ENCODE measurements at regions not wholly inside any gene's neighbourhood (a gene's known extent, or its start where the extent isn't known, plus 50 kb on each side); places are given as distances from the start of the nearest gene placed in this dataset.

DNA sequence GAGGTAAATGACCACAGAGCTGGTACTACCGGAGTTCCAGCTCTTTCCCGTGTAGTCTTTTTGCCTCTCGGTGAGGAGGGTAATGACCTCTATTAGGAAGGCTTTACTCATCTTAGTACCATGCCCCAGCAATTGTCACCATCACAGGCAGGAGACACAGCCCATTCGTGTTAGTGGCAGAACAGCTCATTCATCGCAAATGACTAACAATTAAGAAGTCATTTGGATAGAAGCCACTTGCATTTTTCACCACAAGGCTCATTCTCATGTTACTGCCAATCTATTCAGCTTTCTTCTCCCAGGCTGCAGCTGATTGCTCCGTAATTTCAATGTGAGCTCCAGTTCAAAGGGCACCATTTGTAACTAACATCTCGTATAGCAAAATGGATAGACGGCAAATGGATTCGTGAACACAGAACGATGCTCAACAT is 718.8 kb upstream of the TMEM132C start:
- TF ChIP-seq EZH2phosphoT487 (conservative IDR thresholded peaks at IDR 0.05; ENCODE audit: low read length) = no peak
- TF ChIP-seq, protein P1, sequence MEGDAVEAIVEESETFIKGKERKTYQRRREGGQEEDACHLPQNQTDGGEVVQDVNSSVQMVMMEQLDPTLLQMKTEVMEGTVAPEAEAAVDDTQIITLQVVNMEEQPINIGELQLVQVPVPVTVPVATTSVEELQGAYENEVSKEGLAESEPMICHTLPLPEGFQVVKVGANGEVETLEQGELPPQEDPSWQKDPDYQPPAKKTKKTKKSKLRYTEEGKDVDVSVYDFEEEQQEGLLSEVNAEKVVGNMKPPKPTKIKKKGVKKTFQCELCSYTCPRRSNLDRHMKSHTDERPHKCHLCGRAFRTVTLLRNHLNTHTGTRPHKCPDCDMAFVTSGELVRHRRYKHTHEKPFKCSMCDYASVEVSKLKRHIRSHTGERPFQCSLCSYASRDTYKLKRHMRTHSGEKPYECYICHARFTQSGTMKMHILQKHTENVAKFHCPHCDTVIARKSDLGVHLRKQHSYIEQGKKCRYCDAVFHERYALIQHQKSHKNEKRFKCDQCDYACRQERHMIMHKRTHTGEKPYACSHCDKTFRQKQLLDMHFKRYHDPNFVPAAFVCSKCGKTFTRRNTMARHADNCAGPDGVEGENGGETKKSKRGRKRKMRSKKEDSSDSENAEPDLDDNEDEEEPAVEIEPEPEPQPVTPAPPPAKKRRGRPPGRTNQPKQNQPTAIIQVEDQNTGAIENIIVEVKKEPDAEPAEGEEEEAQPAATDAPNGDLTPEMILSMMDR (IDR thresholded peaks at IDR 0.05; ENCODE audit: insufficient read depth, low read length, poor library complexity, severe bottlenecking) = no peak
